Panc1 (cell line): ENCODE measurements at regions not wholly inside any gene's neighbourhood (a gene's known extent, or its start where the extent isn't known, plus 50 kb on each side); places are given as distances from the start of the nearest gene placed in this dataset.

Experiments
- ATAC-seq: fragments of 200-7000 bp; cut with Tn5 transposase; 2 replicates; pipeline ENCODE4 v1.9.1; 2020; ENCODE audit warnings: mild to moderate bottlenecking, moderate library complexity
- BruUV-seq: library from RNA; stranded (reverse); fragments of 400-500 nt; replicated peaks from 2 replicates; lab custom pipeline; 2021; lab: Mats Ljungman, UMichigan
- CTCF ChIA-PET: fragments of 300-600 bp; sonication (Branson Sonifier 250); formaldehyde crosslinking; loops from one replicate; lab custom pipeline; 2022; ENCODE audit warnings: antibody characterized with exemption; lab: Charles Lee
- POLR2A ChIA-PET: fragments of 300-600 bp; sonication (Branson Sonifier 250); formaldehyde crosslinking; loops from one replicate; lab custom pipeline; 2022; ENCODE audit warnings: antibody characterized with exemption; lab: Charles Lee
- DNase-seq: peaks from one replicate; pipeline ENCODE4 v3.0.0-alpha.2; 2010; ENCODE audit warnings: low read depth, low spot score
- H3K27ac ChIP-seq: 2 replicates; pipeline ENCODE4 v1.5.1; 2011; ENCODE audit warnings: mild to moderate bottlenecking, low read length, inconsistent platforms
- H3K27me3 ChIP-seq: fragments of 200-500 bp; sonication (Bioruptor generic); 2 replicates; pipeline ENCODE4 v1.6.0; 2014; ENCODE audit warnings: low read length, inconsistent platforms; ENCODE audit not compliant: control insufficient read depth, insufficient read depth
- H3K36me3 ChIP-seq: fragments of 200-500 bp; sonication (Bioruptor generic); 2 replicates; pipeline ENCODE4 v1.5.1; 2014; ENCODE audit warnings: inconsistent platforms, mild to moderate bottlenecking, low read length, moderate library complexity; ENCODE audit not compliant: control insufficient read depth, insufficient read depth
- H3K4me1 ChIP-seq: 2 replicates; pipeline ENCODE4 v1.5.1; 2011; ENCODE audit warnings: inconsistent platforms, mild to moderate bottlenecking, low read length, moderate library complexity; ENCODE audit not compliant: control insufficient read depth, insufficient read depth
- H3K4me3 ChIP-seq, 2 experiments: 2 replicates each; pipeline ENCODE4 v1.5.1; 2011 to 2012; ENCODE audit warnings: low read depth in 2 of 2, low read length in 2 of 2, mild to moderate bottlenecking in 2 of 2, inconsistent platforms in 1 of 2, moderate library complexity in 1 of 2
- H3K9me3 ChIP-seq: fragments of 200-500 bp; sonication (Bioruptor generic); 2 replicates; pipeline ENCODE4 v1.5.1; 2014; ENCODE audit warnings: low read depth, mild to moderate bottlenecking, inconsistent platforms, low read length, moderate library complexity; ENCODE audit not compliant: control insufficient read depth, insufficient read depth
- CTCF ChIP-seq: fragments of 450-650 bp; IDR thresholded peaks from 2 replicates; pipeline ENCODE4 v1.5.1; 2017; ENCODE audit warnings: mild to moderate bottlenecking
- POLR2AphosphoS5 ChIP-seq: IDR thresholded peaks from 2 replicates; pipeline ENCODE4 v1.6.1; 2012; ENCODE audit warnings: mild to moderate bottlenecking, low read depth, low read length, moderate library complexity
- REST ChIP-seq, 2 experiments: IDR thresholded peaks; 2 replicates each; pipeline ENCODE4 v1.6.1; 2011 to 2012; ENCODE audit warnings: low read depth in 2 of 2, control low read depth in 1 of 2, low read length in 1 of 2, mild to moderate bottlenecking in 1 of 2, moderate library complexity in 1 of 2; ENCODE audit not compliant: insufficient read depth in 1 of 2
- SIN3A ChIP-seq: IDR thresholded peaks from 2 replicates; pipeline ENCODE4 v1.6.1; 2012; ENCODE audit warnings: low read depth, mild to moderate bottlenecking, low read length, moderate library complexity, borderline replicate concordance; ENCODE audit not compliant: insufficient read depth
- TCF7L2 ChIP-seq: IDR thresholded peaks from 2 replicates; pipeline ENCODE4 v1.6.1; 2011; ENCODE audit warnings: mild to moderate bottlenecking, low read depth, low read length, inconsistent platforms
- in situ Hi-C: cut with HindIII; loops from 2 replicates; pipeline ENCODE4 v1.10.0; 2016; ENCODE audit warnings: low sequenced_read_pairs, low pct_unique_long_range_greater_than_20kb
- intact Hi-C: fragments of 100-400 bp; cut with micrococcal nuclease; formaldehyde crosslinking; loops from one replicate; pipeline ENCODE4 v1.10.0; 2022; ENCODE audit not compliant: unreplicated experiment

GRCh38 chr5:63613442-63613841 is 348.8 kb downstream of the HTR1A start:
- ChIA-PET CTCF (no interaction called here), POLR2A (no interaction called here)
- TF ChIP-seq POLR2AphosphoS5 (no peak), TCF7L2 (no peak), REST (IDR thresholded peaks at IDR 0.05; ENCODE audit: insufficient read depth in 1 of 2, low read depth in 2 of 2, low read length in 1 of 2) (no peak), SIN3A (no peak), CTCF (no peak)
- Histone ChIP-seq H3K27ac (no peak overlapping the region), H3K27me3 (no peaks in the 10 kb centered on the region), H3K4me1 (no peaks in the 10 kb centered on the region), H3K9me3 (peaks cover 4% of the 10 kb centered on the region; the same call in 1 of the 2 replicates), H3K4me3 (no peak overlapping the region), H3K36me3 (no peaks in the 10 kb centered on the region)
- BruUV-seq, result no TSS peak
- intact Hi-C loops, result no loop called here
- ATAC-seq, result no peak
- in situ Hi-C loops, result no loop called here
- DNase-seq, result no peak

- in situ Hi-C loops, result no loop called here
- DNase-seq (no peak), ATAC-seq (no peak)
- Histone ChIP-seq H3K9me3 (no peaks in the 10 kb centered on the region), H3K27ac (no peak overlapping the region), H3K27me3 (no peaks in the 10 kb centered on the region), H3K4me1 (no peaks in the 10 kb centered on the region), H3K36me3 (no peaks in the 10 kb centered on the region), H3K4me3 (no peak overlapping the region)
- no TSS peak for BruUV-seq
- ChIA-PET CTCF (no interaction called here), POLR2A (no interaction called here)
- TF ChIP-seq POLR2AphosphoS5 (no peak), SIN3A (no peak), REST (IDR thresholded peaks at IDR 0.05; ENCODE audit: insufficient read depth in 1 of 2, low read depth in 2 of 2, low read length in 1 of 2) (no peak), TCF7L2 (no peak), CTCF (no peak)
- intact Hi-C loops, result no loop called here
Observed at GRCh38 chr5:63603996-63604395, 358.2 kb downstream of the HTR1A start.
